ENCODE measurements at regions not wholly inside any gene's neighbourhood (a gene's known extent, or its start where the extent isn't known, plus 50 kb on each side); places are given as distances from the start of the nearest gene placed in this dataset.

- TF ChIP-seq, protein P1, sequence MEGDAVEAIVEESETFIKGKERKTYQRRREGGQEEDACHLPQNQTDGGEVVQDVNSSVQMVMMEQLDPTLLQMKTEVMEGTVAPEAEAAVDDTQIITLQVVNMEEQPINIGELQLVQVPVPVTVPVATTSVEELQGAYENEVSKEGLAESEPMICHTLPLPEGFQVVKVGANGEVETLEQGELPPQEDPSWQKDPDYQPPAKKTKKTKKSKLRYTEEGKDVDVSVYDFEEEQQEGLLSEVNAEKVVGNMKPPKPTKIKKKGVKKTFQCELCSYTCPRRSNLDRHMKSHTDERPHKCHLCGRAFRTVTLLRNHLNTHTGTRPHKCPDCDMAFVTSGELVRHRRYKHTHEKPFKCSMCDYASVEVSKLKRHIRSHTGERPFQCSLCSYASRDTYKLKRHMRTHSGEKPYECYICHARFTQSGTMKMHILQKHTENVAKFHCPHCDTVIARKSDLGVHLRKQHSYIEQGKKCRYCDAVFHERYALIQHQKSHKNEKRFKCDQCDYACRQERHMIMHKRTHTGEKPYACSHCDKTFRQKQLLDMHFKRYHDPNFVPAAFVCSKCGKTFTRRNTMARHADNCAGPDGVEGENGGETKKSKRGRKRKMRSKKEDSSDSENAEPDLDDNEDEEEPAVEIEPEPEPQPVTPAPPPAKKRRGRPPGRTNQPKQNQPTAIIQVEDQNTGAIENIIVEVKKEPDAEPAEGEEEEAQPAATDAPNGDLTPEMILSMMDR (IDR thresholded peaks at IDR 0.05) = no peak
- no peak for TF ChIP-seq POLR2A (IDR thresholded peaks at IDR 0.05)
Measured at GRCh38 chr6:74208239-74208638, 512.2 kb downstream of the CD109 start.
